GM19025 (cell line): ENCODE measurements at regions not wholly inside any gene's neighbourhood (a gene's known extent, or its start where the extent isn't known, plus 50 kb on each side); places are given as distances from the start of the nearest gene placed in this dataset.

ENCODE experiments used
- ATAC-seq: cut with Tn5 transposase; IDR thresholded peaks from one replicate; pipeline ENCODE4 v1.9.1; 2021; ENCODE audit warnings: mild to moderate bottlenecking, low read depth, moderate library complexity; ENCODE audit not compliant: unreplicated experiment

GRCh38 chr19:28239270-28239669, 973.7 kb downstream of the UQCRFS1 start:
- ATAC-seq = no peak

- ATAC-seq = no peak
Observed at GRCh38 chr19:28238270-28238820, 974.6 kb downstream of the UQCRFS1 start.

DNA sequence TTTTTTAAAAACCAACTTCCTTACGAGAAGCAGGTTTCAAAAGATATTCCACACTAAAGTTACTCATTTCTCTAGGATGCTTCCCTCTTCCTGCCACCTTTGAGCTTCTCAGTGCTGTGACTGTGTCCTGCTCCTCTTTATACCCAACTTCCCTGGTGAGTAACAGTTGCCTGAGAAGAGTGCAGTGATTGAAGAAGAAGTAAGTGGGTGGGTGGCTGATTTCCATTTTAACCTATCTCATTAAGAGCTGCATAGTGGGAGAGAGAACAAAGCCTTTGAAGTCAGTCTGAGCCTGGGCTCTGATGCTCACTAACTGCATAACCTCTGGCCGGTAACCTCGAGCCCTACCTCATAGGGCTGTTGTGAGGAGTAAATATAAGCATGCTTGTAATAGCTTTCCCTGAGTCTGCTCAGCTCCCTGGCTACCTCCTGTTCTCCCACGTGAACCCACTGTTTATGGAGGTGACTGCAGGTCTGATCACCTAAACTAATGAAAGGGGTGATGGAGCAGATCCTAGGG, 977.3 kb downstream of the UQCRFS1 start:
- ATAC-seq = no peak

DNA sequence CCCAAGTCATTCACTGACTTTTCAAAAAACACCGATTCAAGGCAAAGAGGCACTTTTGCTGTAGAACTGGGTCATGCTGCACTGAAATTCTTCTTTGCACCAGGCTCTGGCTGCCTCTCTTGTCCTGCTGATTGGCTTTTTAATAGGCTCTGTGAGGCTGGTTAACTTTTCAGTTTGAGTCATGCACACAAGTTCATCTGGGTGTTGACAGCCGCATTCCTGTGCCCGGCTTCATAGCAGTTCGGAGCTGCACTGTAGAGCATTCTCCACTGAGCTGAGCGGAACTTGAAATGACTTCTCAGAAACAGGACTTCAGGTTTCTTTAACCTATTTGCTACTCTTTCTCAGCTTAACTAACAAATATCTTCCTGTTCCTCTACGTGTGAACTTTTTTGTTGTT, 978.3 kb downstream of the UQCRFS1 start:
- ATAC-seq = no peak

- no peak for ATAC-seq
Observed at GRCh38 chr19:28228854-28229253, 984.1 kb downstream of the UQCRFS1 start.

GRCh38 chr19:28224441-28224840, 988.5 kb downstream of the UQCRFS1 start:
- ATAC-seq = no peak

DNA sequence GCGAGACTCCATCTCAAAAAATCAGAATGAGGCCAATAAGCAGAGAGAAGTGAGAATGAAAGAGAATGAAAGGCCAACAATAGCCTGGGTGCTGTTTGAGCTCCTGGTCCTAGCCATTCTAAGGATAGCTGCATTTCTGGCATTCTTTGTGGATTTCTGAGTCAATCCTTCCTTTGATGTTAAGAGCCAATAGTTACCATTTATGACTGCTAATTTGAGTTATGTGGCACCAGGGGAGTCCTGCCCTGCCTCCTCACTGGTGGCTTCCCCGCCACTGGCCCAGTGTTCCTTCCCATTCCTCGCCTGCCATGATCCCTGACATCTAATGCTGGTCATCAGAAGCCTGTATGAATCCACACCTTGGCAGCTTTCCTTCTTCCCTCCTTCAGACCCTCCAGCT, 991.2 kb downstream of the UQCRFS1 start:
- no peak for ATAC-seq

DNA sequence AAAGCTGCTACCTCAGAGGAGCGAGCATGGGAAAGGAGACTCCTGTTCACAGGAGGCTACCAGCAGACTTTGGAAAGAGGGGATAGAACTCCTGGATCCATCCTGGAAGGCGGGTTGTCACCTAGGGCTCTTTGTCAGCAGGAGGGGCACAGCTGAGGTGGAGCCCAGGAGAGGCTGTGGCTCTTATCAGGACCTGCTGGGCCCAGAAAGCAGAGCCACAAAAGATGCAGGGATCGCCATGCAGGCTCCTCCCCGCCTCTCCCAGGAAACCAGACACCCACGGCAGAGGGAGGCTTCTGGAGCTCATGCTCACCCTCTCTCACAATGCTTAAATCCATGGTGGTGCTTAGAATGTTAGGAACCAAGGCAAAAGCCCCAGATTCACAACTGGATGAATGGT, 994.2 kb downstream of the UQCRFS1 start:
- ATAC-seq = no peak

DNA sequence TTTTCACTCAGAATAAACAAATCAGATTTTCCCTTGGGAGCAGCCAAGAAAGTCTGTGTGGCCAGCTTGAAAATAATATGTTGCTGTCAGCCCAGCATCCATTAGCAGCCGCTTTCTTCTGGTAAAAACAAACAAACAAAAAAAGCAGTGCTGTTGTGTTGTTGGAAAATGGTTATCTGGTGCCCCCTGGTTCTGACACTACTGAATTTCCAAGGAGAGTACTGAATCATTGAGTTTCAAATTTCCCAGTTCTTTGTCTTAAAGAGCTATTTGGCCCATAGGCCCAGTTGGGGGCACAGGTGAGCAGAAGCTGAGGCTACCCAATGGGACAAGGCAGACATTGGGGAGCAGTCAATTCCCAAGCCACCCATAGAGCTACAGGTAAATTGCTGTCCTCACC, 995.9 kb downstream of the UQCRFS1 start:
- no peak for ATAC-seq

DNA sequence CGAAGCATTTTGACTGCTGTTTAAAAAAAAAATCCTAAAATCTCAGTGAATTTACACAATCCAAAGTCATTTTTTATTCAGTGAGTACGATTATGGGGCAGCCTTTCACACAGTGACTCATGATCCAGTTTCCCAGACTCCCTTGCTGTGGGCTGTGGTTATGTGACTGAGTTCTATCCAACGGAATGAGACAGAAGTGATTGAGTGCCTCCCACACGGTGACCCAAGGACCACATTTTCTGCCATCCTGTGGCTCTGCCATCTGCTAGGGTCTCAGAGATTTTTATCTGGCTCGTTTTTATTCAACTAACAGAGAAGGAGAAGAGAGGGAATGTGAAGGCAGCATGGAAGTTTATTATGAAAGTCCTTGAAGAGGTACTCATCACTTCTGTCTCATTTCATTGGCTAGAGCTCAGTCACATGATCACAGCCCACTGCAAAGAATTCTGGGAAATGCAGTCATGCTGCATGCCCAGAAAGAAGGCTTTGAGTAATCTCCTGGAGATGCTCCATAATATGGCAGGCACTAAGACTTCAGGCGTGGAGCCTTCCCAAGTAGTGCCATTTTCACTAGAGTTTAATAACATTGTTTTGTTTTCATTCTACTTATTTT, 999.4 kb downstream of the UQCRFS1 start:
- no peak for ATAC-seq

DNA sequence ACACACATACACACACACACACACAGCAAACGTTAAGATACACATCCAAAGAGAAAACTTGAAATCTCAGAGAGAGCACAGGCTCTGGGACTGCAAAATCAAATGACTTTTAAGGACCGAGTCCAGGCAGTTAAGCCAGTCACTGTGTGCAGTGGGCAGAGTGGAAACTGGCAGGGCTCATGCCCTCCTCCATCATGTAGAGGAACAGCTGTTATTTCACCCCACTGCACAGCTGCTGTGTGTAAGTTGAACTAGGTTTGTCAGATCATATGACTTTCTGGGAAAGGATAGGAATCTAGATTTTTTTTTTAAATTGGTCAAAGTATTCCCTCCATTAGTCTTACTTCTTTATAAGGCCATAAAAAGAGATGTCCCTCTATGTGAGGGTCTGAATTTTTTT, 1002.1 kb downstream of the UQCRFS1 start:
- ATAC-seq = no peak

- ATAC-seq = no peak
Observed at GRCh38 chr19:28208745-28209144, 1004.2 kb downstream of the UQCRFS1 start.

- no peak for ATAC-seq
Observed at GRCh38 chr19:28207244-28207643, 1005.7 kb downstream of the UQCRFS1 start.

GRCh38 chr19:28201462-28201943, 1011.4 kb downstream of the UQCRFS1 start:
- no peak for ATAC-seq

DNA sequence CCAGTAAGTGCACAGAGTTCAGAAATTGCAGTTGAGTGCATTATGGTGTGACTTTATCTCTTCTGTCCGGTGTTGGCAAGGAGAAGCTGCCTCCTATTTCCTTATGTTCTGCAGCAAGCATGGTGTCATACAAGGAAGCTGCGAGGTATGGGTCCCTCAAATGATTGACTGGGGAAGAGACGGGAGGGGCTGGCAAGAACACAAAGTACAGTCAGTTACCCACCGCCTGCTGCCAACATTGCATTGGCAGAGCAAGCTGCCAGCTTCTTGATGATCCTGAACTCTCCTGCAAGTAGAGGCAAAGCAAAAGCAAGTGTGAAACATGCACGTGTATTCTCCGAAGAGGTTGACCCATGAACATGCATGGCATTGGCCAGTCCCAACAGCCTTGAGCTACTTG, 1013.6 kb downstream of the UQCRFS1 start:
- ATAC-seq = no peak

DNA sequence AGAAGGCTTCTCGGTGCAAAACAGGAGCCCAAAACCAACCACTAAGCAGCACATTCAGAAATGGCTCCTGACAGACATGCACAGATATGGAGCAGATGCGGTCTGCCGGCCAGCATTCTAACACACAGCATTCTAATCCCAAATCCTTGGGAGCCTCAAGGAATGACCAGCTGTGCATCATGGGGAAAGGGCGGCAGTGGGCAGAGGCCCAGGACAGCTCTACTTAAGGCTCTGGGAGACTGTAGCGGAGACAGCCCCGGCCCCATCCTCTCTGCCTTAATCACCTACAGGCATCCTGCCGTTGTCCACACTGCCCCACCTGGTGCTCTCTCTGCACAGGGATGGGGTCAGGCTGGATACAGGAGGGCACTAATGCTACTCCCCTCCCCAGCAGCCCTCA, 1016.0 kb downstream of the UQCRFS1 start:
- no peak for ATAC-seq

- ATAC-seq = no peak
Observed at GRCh38 chr19:28196101-28196500, 1016.9 kb downstream of the UQCRFS1 start.

DNA sequence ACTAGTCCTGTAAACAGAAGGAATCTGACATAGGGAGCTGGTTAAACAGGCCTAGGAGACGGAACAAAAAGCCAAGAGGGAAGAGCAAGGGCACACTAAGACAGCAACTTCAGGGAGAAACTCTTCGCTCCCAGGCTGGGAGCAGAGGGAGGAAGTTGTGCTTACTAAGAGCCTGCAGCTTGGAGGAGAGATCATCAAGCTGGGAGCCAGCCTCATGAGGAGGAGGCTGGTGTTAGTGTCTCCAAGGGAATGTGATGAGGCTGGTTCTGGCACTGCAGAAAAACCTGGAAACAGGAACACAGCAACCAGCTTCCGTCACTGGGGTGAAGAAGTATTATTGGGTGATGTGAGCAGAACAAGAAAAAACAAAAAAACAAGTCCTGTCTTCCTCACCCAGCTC, 1027.3 kb downstream of the UQCRFS1 start:
- no peak for ATAC-seq

- ATAC-seq = no peak
Observed at GRCh38 chr19:28184997-28185396, 1028.0 kb downstream of the UQCRFS1 start.

- no peak for ATAC-seq
Observed at GRCh38 chr19:28176193-28176592, 1036.8 kb downstream of the UQCRFS1 start.

DNA sequence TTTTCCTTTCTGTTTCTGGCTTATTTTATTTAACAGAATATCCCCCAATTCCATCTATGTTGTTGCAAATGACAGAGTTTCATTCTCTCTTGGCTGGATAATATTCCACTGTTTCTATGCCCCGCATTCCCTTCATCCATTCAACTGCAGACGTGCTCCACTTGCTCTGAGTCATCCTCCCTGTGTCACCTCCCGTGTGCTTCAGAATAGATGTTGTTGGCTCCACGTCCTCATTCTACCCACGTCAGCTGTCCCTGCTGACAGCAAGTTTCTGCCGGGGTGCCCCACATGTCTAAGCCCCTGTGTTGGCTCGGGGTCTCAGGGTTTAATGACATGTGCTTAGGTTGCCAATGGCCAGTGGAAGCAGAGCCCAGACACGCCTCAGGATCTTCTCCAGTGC, 1041.0 kb downstream of the UQCRFS1 start:
- ATAC-seq = no peak

DNA sequence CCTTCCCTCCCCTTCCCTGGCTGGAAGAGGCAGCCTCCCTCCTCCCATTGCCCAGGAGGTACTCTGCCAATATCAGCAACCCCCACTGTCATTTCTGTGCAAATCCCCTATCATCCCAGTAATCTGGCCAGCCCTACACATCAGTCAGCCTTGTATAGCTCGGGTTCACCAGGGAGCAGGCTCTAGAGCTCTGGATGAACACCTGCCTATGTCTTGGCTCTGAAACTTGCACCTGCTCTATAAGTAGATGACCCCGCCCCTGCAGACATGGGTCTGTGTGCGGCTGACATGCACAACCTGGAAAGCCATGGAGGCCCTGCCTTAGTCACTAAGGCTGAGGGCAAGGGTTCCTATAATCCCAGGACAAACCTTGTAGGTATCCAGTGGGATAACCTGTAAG, 1042.9 kb downstream of the UQCRFS1 start:
- no peak for ATAC-seq
